Panc1 (cell line): ENCODE measurements at regions not wholly inside any gene's neighbourhood (a gene's known extent, or its start where the extent isn't known, plus 50 kb on each side); places are given as distances from the start of the nearest gene placed in this dataset.

ENCODE experiments used
- POLR2AphosphoS5 ChIP-seq: IDR thresholded peaks from 2 replicates; pipeline ENCODE4 v1.6.1; 2012; ENCODE audit warnings: mild to moderate bottlenecking, low read depth, low read length, moderate library complexity
- TCF7L2 ChIP-seq: IDR thresholded peaks from 2 replicates; pipeline ENCODE4 v1.6.1; 2011; ENCODE audit warnings: mild to moderate bottlenecking, low read depth, low read length, inconsistent platforms
- TF ChIP-seq, protein P1 (sequence below): fragments of 450-650 bp; IDR thresholded peaks from 2 replicates; pipeline ENCODE4 v1.5.1; 2017; ENCODE audit warnings: mild to moderate bottlenecking

DNA sequence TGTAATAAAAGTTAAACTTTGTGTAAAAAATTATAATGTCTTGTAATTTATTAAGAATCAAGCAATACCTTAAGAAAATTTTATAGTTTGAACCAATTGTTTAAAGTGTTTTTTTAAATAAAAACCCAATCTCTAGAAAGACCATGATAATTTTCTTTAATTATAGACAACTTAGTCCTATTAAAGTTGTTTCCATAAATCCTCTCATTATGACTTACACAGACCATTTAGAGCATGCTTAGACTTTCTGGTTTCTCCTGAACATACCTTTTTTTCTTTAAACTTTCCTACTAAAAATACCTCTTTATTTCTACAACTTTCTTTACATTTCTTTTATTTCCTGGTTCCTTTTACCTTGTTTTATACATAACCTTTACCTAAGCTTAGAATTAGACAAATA lies 837.4 kb downstream of the PCDH19 start:
- TF ChIP-seq, protein P1, sequence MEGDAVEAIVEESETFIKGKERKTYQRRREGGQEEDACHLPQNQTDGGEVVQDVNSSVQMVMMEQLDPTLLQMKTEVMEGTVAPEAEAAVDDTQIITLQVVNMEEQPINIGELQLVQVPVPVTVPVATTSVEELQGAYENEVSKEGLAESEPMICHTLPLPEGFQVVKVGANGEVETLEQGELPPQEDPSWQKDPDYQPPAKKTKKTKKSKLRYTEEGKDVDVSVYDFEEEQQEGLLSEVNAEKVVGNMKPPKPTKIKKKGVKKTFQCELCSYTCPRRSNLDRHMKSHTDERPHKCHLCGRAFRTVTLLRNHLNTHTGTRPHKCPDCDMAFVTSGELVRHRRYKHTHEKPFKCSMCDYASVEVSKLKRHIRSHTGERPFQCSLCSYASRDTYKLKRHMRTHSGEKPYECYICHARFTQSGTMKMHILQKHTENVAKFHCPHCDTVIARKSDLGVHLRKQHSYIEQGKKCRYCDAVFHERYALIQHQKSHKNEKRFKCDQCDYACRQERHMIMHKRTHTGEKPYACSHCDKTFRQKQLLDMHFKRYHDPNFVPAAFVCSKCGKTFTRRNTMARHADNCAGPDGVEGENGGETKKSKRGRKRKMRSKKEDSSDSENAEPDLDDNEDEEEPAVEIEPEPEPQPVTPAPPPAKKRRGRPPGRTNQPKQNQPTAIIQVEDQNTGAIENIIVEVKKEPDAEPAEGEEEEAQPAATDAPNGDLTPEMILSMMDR = no peak
- TF ChIP-seq POLR2AphosphoS5 (no peak), TCF7L2 (no peak)
